NB4 (cell line): ENCODE measurements at regions not wholly inside any gene's neighbourhood (a gene's known extent, or its start where the extent isn't known, plus 50 kb on each side); places are given as distances from the start of the nearest gene placed in this dataset.

ENCODE experiments used
- DNase-seq: peaks from one replicate; pipeline ENCODE4 v3.0.0; 2010; ENCODE audit warnings: low read depth
- H3K4me3 ChIP-seq: one replicate; pipeline ENCODE4 v1.5.1; 2011; ENCODE audit warnings: mild to moderate bottlenecking, low read depth, low read length, moderate library complexity
- MYC ChIP-seq: IDR thresholded peaks from 2 replicates; pipeline ENCODE4 v1.6.1; 2011; ENCODE audit warnings: low read depth, low read length
- POLR2A ChIP-seq: IDR thresholded peaks from 2 replicates; pipeline ENCODE4 v1.6.1; 2011; ENCODE audit warnings: mild to moderate bottlenecking; ENCODE audit not compliant: insufficient read length; ENCODE audit errors: extremely low read depth
- TF ChIP-seq, protein P1 (sequence below): IDR thresholded peaks from one replicate; pipeline ENCODE4 v1.5.1; 2012; ENCODE audit warnings: low read depth, low read length
- TF ChIP-seq, protein P2 (sequence below): IDR thresholded peaks from 2 replicates; pipeline ENCODE4 v1.6.1; 2011; ENCODE audit warnings: low read depth, low read length

DNA sequence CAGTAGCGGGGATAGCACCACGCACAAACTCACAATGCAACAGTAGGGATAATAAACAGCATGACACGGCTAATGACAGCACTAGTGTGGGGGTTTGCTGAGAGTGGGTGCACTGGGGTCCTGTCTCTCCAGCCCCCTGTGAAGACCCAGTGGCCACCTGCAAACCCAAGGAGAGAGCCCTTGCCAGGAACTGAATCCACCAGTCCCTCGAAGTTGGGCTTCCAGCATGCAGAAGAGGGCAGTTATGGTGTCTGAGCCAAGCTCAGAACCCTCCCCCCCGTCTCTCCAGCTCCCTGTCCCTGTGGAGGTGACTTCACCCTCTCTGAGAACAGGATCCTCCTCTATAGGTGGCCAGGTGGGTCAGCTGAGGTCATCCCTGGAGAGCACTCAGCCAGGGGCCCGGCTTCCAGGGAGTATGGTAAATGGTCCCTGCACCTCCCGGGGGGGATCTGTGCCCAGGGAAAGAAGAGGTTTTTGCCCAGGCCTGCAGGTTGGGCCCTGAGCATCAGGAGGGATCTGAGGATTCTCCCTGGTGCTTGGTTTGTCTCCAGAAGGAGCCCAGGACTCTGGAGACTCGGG, 86.3 kb upstream of the PRR5 start:
- no peak for TF ChIP-seq MYC
- TF ChIP-seq, protein P1, sequence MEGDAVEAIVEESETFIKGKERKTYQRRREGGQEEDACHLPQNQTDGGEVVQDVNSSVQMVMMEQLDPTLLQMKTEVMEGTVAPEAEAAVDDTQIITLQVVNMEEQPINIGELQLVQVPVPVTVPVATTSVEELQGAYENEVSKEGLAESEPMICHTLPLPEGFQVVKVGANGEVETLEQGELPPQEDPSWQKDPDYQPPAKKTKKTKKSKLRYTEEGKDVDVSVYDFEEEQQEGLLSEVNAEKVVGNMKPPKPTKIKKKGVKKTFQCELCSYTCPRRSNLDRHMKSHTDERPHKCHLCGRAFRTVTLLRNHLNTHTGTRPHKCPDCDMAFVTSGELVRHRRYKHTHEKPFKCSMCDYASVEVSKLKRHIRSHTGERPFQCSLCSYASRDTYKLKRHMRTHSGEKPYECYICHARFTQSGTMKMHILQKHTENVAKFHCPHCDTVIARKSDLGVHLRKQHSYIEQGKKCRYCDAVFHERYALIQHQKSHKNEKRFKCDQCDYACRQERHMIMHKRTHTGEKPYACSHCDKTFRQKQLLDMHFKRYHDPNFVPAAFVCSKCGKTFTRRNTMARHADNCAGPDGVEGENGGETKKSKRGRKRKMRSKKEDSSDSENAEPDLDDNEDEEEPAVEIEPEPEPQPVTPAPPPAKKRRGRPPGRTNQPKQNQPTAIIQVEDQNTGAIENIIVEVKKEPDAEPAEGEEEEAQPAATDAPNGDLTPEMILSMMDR = no peak
- no peak for TF ChIP-seq POLR2A
- TF ChIP-seq, protein P2, sequence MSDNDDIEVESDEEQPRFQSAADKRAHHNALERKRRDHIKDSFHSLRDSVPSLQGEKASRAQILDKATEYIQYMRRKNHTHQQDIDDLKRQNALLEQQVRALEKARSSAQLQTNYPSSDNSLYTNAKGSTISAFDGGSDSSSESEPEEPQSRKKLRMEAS = no peak
- no peak for DNase-seq
- no peak overlapping the region for H3K4me3 ChIP-seq

DNA sequence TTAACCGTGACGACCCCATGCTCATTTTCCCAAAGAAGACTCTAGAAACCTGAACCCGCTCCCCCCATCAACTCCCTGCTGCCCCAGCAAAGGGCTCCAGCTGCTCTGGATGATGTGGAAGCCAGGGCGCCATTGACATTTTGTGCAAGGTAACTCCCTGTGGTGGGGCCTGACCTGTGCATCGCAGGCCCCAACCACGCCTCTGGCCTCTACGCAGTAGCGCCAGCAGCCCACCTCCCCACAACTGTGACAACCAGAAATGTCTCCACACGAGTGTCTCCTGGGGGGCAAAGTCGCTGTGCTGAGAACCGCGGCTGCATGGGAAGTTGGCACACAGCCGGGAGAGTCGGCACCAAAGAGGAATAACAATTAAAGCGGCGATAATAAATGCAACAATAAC, 86.9 kb upstream of the PRR5 start:
- TF ChIP-seq POLR2A (no peak), MYC (no peak)
- TF ChIP-seq, protein P2 = no peak
- TF ChIP-seq, protein P1 = no peak
- H3K4me3 ChIP-seq = no peak overlapping the region
- DNase-seq = no peak

DNA sequence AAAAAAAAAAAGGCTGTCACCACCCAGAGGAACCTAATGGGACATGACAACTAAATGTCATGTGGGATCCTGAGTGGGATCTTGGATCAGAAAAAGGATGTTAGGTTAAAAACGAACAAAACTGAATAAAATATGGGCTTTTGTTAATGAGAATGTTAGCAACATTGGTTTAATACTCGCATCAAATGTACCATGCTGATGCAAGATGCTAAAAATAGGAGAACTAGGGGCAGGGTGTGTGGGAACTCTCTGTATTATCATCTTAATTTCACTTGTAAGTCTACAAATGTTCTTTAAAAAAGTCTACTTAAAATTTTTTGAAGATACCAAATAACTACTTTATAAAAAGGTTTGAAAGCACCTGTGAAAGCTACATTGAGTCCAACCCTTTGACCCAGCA, 88.8 kb upstream of the PRR5 start:
- DNase-seq = no peak
- no peak overlapping the region for H3K4me3 ChIP-seq
- TF ChIP-seq, protein P1 = no peak
- TF ChIP-seq POLR2A (no peak), MYC (no peak)
- TF ChIP-seq, protein P2 = no peak

DNA sequence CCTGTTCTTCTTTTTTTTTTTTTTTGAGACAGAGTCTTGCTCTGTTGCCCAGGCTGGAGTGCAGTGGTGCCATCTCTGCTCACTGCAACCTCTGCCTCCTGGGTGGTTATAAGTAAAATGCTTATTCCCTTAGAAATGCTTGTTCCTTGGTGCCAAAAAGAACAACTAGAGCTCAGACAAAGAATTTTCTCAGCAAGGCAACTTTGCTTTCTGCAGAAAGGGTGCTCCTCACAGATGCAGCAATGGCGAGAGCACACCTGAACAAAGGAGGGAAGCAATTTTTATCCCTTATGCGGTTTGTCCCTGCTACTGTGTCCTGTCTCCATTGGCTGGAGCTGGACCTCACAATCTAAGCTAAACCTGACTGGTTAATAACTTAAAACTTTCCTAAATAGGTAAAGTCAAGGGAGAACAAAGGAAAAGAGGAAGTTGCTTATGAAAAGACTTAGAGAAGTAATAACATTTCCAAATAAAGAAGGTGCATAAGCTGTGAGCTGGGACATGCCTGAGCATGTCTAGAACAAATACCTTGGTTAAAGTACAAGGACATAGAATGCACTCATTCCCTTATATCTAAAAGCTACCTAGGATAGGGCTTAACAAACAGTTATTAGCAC, 90.0 kb upstream of the PRR5 start:
- TF ChIP-seq, protein P2 = no peak
- TF ChIP-seq, protein P1 = no peak
- TF ChIP-seq POLR2A (no peak), MYC (no peak)
- DNase-seq = no peak

DNA sequence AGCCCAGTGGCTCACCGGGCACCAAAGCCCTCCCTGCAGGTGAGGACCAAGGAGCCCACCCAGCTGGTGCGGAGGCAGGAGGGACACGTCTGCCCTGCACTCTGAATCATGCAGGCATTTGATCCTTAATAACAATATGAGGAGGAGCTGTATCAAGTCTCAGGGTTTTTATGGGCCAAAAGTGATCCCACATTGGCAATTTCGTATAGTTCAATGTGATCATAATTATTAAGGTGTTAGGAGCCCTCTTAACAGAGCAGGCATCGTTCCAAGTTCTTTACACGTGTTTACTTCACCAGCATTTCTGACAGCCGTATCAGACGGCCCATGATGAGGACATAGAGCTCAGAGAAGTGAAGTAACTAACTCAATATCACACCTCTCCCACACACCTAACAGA, 91.9 kb upstream of the PRR5 start:
- no peak overlapping the region for H3K4me3 ChIP-seq
- TF ChIP-seq, protein P2 = no peak
- no peak for DNase-seq

More for the DNA sequence above, 90.0 kb upstream of the PRR5 start:
- H3K4me3 ChIP-seq = no peak overlapping the region

DNA sequence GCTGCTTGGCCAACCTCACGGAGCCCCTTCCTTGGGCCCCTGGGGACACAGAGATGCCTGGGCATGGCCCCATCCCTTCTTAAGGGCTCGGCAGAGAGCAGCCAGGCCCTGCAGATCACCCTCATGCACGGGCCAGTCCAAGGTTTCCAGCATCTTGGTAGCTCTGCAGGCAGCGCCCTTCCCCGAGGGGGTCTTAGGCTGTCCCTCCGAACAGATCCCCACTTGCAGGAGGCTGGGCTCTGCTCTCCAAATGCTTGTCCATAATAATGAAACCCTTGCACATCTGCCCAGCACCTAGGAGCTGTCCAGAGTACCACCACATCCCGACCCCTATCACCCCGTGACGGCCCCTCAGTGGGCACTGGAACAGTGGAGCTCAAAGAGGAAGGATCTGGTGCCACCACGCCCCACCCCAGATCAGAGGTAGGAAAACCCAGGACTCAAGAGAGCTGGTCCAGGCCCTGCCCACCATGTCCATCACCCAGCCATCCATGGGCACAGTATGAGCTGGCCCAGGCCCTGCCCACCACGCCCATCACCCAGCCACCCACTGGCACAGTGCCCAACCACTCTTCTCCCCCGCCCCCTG, 92.5 kb upstream of the PRR5 start:
- no peak overlapping the region for H3K4me3 ChIP-seq
- DNase-seq = no peak
- TF ChIP-seq, protein P1 = no peak
- no peak for TF ChIP-seq POLR2A
- no peak for TF ChIP-seq MYC
- TF ChIP-seq, protein P2 = no peak
